GM10248 (cell line): ENCODE measurements at regions not wholly inside any gene's neighbourhood (a gene's known extent, or its start where the extent isn't known, plus 50 kb on each side); places are given as distances from the start of the nearest gene placed in this dataset.

Experiments used
- CTCF ChIA-PET: fragments of 300-600 bp; sonication (Branson Sonifier 250); formaldehyde crosslinking; extraction: SDS; loops from one replicate; lab custom pipeline; 2021; ENCODE audit warnings: antibody characterized with exemption; lab: Yijun Ruan, JAX
- POLR2A ChIA-PET: fragments of 350-650 bp; sonication (Branson Sonifier 250); formaldehyde crosslinking; extraction: SDS; loops from one replicate; lab custom pipeline; 2020; ENCODE audit warnings: antibody characterized with exemption; lab: Yijun Ruan, JAX
- DNase-seq: peaks from one replicate; pipeline ENCODE4 v3.0.0; 2012; ENCODE audit errors: extremely low spot score
- TF ChIP-seq, protein P1 (sequence below): IDR thresholded peaks from 2 replicates; pipeline ENCODE4 v1.5.1; 2012; ENCODE audit warnings: mild to moderate bottlenecking, low read depth; ENCODE audit errors: extremely low read depth, missing control alignments, control extremely low read depth

DNA sequence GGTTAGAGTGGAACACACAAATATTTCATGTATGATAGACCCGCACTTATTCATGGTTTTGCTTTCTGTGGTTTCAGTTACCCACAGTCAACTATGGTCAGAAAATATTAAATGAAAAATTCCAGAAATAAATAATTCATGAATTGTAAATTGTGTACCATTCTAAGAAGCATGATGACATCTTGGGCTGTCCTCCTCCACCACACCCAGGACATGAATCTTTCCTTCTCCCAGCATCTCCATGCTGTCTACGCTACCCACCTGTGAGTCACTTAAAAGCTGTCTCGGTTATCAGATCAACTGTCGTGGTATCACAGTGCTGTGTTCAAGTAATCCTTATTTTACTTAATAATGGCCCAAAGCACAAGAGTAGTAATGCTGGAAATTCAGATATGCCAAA is 419.6 kb upstream of the NRP1 start:
- ChIA-PET POLR2A (no interaction called here), CTCF (no interaction called here)
- TF ChIP-seq, protein P1, sequence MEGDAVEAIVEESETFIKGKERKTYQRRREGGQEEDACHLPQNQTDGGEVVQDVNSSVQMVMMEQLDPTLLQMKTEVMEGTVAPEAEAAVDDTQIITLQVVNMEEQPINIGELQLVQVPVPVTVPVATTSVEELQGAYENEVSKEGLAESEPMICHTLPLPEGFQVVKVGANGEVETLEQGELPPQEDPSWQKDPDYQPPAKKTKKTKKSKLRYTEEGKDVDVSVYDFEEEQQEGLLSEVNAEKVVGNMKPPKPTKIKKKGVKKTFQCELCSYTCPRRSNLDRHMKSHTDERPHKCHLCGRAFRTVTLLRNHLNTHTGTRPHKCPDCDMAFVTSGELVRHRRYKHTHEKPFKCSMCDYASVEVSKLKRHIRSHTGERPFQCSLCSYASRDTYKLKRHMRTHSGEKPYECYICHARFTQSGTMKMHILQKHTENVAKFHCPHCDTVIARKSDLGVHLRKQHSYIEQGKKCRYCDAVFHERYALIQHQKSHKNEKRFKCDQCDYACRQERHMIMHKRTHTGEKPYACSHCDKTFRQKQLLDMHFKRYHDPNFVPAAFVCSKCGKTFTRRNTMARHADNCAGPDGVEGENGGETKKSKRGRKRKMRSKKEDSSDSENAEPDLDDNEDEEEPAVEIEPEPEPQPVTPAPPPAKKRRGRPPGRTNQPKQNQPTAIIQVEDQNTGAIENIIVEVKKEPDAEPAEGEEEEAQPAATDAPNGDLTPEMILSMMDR = no peak
- no peak for DNase-seq

DNA sequence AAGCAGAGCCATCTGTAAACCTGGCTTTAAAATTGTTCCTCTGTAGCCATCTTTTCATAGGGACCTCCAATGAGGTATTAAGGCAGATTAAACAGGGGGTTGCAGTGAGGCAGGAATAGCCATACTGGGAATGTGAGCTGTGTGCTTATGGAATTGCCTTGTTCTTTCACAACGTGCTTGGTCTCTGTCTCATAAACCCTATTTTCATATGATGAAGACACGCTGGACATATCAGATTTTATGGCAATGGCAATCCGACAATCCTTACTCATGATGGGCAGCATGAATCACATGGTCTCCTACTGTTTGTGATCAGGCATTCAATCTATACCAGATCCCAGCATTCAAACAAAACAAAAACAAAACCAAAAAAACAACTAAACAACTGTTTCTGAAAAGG is 418.9 kb upstream of the NRP1 start:
- DNase-seq = no peak
- ChIA-PET POLR2A (no interaction called here), CTCF (no interaction called here)
- TF ChIP-seq, protein P1 = no peak

DNA sequence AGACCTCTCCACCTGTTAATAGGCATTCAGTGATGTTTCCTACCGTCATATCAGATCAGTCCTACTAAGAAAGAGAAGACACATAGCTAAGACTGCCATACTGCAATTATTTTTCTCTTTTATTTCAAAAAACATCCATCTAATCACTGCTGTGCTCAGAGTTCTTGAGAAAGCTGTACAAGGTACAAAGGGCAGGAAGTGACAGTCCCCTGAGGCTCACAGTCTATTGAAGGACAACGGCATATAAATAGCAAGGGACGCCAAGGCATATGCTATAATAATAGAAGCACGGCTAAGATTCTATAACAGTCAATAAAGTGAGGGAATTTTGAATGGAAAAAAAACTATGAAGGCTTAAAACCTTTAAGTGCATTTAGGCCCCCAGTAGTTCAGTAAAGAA is 415.3 kb upstream of the NRP1 start:
- no peak for DNase-seq
- CTCF ChIA-PET = no interaction called here
- TF ChIP-seq, protein P1 = no peak
- POLR2A ChIA-PET = no interaction called here

DNA sequence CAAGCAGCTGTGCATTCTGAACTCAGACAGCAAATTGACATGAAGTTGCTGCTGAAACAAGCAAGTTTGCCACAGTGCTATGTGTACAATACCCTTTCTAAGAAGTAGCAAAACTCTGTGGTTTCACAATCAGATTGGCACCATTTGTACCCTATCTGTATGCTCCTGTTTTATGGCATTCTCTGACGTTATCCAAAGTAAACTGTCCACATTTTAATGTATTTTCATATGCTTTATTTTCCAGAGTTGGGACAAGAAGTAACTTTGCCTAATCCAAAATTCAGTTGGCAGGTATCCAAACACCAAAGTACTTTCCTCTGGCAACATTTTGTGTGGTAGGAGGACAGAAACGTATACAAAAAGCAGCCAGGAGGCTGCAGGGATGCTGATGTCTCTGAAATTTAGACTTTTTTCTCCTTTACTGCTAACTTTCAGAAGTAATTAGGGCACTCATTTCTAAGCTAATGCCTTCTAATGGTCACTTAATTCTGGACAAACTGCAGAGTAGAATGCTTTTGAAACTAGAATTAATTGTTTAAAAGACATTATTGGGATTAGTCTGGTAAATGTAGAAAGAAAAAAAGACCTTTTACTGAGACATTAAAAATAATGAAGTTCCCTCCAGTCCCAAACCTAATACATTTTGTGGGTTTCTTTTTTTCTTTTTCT is 414.7 kb upstream of the NRP1 start:
- no peak for DNase-seq
- ChIA-PET CTCF (no interaction called here), POLR2A (no interaction called here)
- TF ChIP-seq, protein P1 = no peak

DNA sequence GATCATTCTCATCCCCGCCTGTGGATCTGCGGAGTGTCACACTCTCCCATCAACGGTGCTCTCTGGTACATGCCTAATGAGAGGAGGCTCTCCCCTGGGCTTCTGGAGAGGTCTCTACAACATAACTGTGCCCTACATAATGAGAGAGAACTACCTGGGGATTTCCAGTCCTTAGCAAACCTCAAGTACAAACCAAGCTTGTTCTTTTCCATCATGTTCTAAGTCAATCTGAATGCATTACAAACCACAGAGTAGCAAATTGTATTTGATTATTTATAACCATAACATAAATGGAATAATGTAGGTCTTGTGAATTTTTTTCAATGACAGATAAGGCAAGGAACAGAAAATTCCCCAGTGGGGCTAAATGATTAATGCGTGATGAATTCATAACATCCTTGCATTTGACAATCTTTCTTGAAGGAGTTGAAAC is 412.4 kb upstream of the NRP1 start:
- ChIA-PET CTCF (no interaction called here), POLR2A (no interaction called here)
- DNase-seq = no peak
- TF ChIP-seq, protein P1 = no peak

DNA sequence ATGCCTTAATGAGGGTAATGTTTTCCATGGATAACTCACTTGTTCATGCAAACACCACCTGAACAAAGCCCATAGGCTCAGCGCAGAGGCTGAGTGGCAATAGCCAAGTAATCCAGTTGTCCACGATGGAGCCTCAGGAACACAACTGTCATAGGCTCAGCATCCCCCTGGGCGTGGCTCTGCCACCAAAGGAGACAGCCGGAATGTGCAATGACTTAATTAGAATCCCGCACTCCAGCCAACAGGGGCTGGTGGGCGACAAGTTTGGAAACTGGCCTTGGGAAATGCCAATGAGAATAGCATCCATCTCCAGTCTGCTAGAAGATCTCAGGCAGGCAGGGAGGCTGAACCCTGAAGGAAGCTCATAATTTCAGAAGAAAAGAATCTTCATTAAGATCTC is 411.7 kb upstream of the NRP1 start:
- ChIA-PET POLR2A (no interaction called here), CTCF (no interaction called here)
- TF ChIP-seq, protein P1 = no peak
- no peak for DNase-seq
